Fibroblast of lung (primary cell): ENCODE measurements at regions not wholly inside any gene's neighbourhood (a gene's known extent, or its start where the extent isn't known, plus 50 kb on each side); places are given as distances from the start of the nearest gene placed in this dataset.

Source experiments
- CTCF ChIP-seq, 2 donors: IDR thresholded peaks in 1 of 2; conservative IDR thresholded peaks in 1 of 2; 1 replicate in 1 of 2; 2 replicates in 1 of 2; pipeline ENCODE4 v1.5.1; 2011 to 2012; ENCODE audit warnings: low read length in 2 of 2, control low read depth in 1 of 2, inconsistent platforms in 1 of 2, low read depth in 1 of 2, mild to moderate bottlenecking in 1 of 2
- EZH2 ChIP-seq: IDR thresholded peaks from 2 replicates; pipeline ENCODE4 v1.5.1; 2012; ENCODE audit warnings: low read length, control low read depth, mild to moderate bottlenecking; ENCODE audit errors: missing control alignments

GRCh38 chr20:6295867-6296256 is 173.0 kb upstream of the FERMT1 start:
- TF ChIP-seq CTCF (conservative IDR thresholded peaks at IDR 0.05 in 1 of 2, IDR thresholded peaks at IDR 0.05 in 1 of 2; ENCODE audit: low read depth in 1 of 2, low read length in 2 of 2), result no peak
- TF ChIP-seq EZH2, result no peak
